HG03280 (cell line): ENCODE measurements at regions not wholly inside any gene's neighbourhood (a gene's known extent, or its start where the extent isn't known, plus 50 kb on each side); places are given as distances from the start of the nearest gene placed in this dataset.
"Not testable (repeated sequence)": the region's sequence is repeated elsewhere in the genome, so short reads cannot be mapped to it uniquely, and the experiment has no call there.

Source experiments
- ATAC-seq: cut with Tn5 transposase; IDR thresholded peaks from one replicate; pipeline ENCODE4 v1.9.1; 2021; ENCODE audit warnings: mild to moderate bottlenecking, moderate library complexity; ENCODE audit not compliant: unreplicated experiment

GRCh38 chr14:85040046-85040685 lies 489.8 kb upstream of the FLRT2 start:
- no peak for ATAC-seq

- ATAC-seq: no peak
Measured at GRCh38 chr14:85041618-85042017, 488.3 kb upstream of the FLRT2 start.

GRCh38 chr14:85042301-85042700 lies 487.6 kb upstream of the FLRT2 start:
- no peak for ATAC-seq

GRCh38 chr14:85050180-85050579 lies 479.8 kb upstream of the FLRT2 start:
- no peak for ATAC-seq

GRCh38 chr14:85052646-85053045 lies 477.3 kb upstream of the FLRT2 start:
- ATAC-seq: no peak

- no peak for ATAC-seq
Measured at GRCh38 chr14:85054178-85054577, 475.8 kb upstream of the FLRT2 start.

GRCh38 chr14:85056267-85056666 lies 473.7 kb upstream of the FLRT2 start:
- no peak for ATAC-seq

- ATAC-seq: no peak
Measured at GRCh38 chr14:85057221-85057620, 472.7 kb upstream of the FLRT2 start.

- ATAC-seq: no peak
Measured at GRCh38 chr14:85058150-85058549, 471.8 kb upstream of the FLRT2 start.

GRCh38 chr14:85060121-85060520 lies 469.8 kb upstream of the FLRT2 start:
- no peak for ATAC-seq

- ATAC-seq: no peak
Measured at GRCh38 chr14:85061256-85061655, 468.7 kb upstream of the FLRT2 start.

GRCh38 chr14:85063747-85064146 lies 466.2 kb upstream of the FLRT2 start:
- no peak for ATAC-seq

- ATAC-seq: no peak
Measured at GRCh38 chr14:85071447-85071846, 458.5 kb upstream of the FLRT2 start.

- ATAC-seq: no peak
Measured at GRCh38 chr14:85074955-85075354, 455.0 kb upstream of the FLRT2 start.

GRCh38 chr14:85075694-85076476 lies 454.1 kb upstream of the FLRT2 start:
- ATAC-seq: no peak

GRCh38 chr14:85077716-85078115 lies 452.2 kb upstream of the FLRT2 start:
- not testable (repeated sequence) for ATAC-seq

- no peak for ATAC-seq
Measured at GRCh38 chr14:85079842-85080730, 449.9 kb upstream of the FLRT2 start.

GRCh38 chr14:85084344-85084743 lies 445.6 kb upstream of the FLRT2 start:
- no peak for ATAC-seq

- ATAC-seq: no peak
Measured at GRCh38 chr14:85085981-85086380, 444.0 kb upstream of the FLRT2 start.

GRCh38 chr14:85087201-85087600 lies 442.7 kb upstream of the FLRT2 start:
- no peak for ATAC-seq

GRCh38 chr14:85088192-85088591 lies 441.8 kb upstream of the FLRT2 start:
- no peak for ATAC-seq

- no peak for ATAC-seq
Measured at GRCh38 chr14:85090681-85091080, 439.3 kb upstream of the FLRT2 start.
